ENCODE measurements at regions not wholly inside any gene's neighbourhood (a gene's known extent, or its start where the extent isn't known, plus 50 kb on each side); places are given as distances from the start of the nearest gene placed in this dataset.

DNA sequence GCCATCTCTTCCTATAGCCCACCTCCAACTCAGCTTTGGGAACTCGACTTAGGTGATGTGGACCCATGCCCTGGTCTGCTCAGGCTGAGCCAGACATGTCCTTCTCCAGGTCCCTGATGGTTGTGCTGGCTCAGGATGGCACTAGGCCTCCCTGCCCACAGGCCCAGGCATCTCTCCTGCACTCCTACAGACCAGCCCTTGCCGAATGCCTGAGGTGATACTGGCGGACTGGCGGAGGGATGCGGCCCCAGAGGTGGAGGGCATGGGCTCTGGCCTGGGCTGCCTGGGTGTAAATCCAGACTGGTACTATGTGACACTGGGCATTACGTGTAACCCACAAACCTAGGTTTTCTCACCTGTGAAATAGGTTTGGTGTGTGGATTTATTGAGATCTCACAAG is 352.8 kb downstream of the SHANK2 start:
- no peaks in the 10 kb centered on the region for H3K36me3 ChIP-seq (ENCODE audit: control insufficient read depth in 1 of 2, insufficient read depth in 2 of 2, low read length in 2 of 2)
- H3K9ac ChIP-seq (ENCODE audit: low read length), result no peak overlapping the region
- CTCF ChIA-PET, result no interaction called here
- no peaks in the 10 kb centered on the region for H3K4me1 ChIP-seq (ENCODE audit: control insufficient read depth in 1 of 2, insufficient read depth in 2 of 2, low read length in 2 of 2)
- H4K20me1 ChIP-seq (ENCODE audit: insufficient read depth), result no peaks in the 10 kb centered on the region
- TF ChIP-seq, protein P1, sequence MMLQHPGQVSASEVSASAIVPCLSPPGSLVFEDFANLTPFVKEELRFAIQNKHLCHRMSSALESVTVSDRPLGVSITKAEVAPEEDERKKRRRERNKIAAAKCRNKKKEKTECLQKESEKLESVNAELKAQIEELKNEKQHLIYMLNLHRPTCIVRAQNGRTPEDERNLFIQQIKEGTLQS (IDR thresholded peaks at IDR 0.05), result no peak
- TF ChIP-seq YY1 (IDR thresholded peaks at IDR 0.05; ENCODE audit: extremely low read depth, insufficient replicate concordance, low read depth, low read length) (no peak), ZFX (IDR thresholded peaks at IDR 0.05) (no peak), POLR2A (IDR thresholded peaks at IDR 0.05; ENCODE audit: borderline replicate concordance, extremely low read depth, insufficient read depth, insufficient read length) (no peak), ELF1 (IDR thresholded peaks at IDR 0.05; ENCODE audit: borderline replicate concordance, low read depth) (no peak), CEBPB (IDR thresholded peaks at IDR 0.05; ENCODE audit: low read depth) (no peak), ZNF274 (IDR thresholded peaks at IDR 0.05; ENCODE audit: low read depth, low read length) (no peak), SIN3A (IDR thresholded peaks at IDR 0.05; ENCODE audit: low read depth) (no peak), SP1 (IDR thresholded peaks at IDR 0.05; ENCODE audit: low read depth) (no peak), EZH2phosphoT487 (IDR thresholded peaks at IDR 0.05; ENCODE audit: borderline replicate concordance) (no peak)
- H3K27ac ChIP-seq (ENCODE audit: low read depth, low read length), result no peak overlapping the region
- H3K9me2 ChIP-seq (ENCODE audit: insufficient read depth), result no peaks in the 10 kb centered on the region
- H3K4me2 ChIP-seq (ENCODE audit: low read length), result no peak overlapping the region
- H2AFZ ChIP-seq (ENCODE audit: low read depth, low read length, poor library complexity, severe bottlenecking), result no peak overlapping the region
- no peaks in the 10 kb centered on the region for H3K79me2 ChIP-seq (ENCODE audit: insufficient read depth, low read length)
- H3K4me3 ChIP-seq (replicated peaks in 1 of 2; ENCODE audit: low read depth in 1 of 2, low read length in 2 of 2), result no peak overlapping the region
- no TSS peak for BruUV-seq (replicated peaks)
- intact Hi-C loops (cut with micrococcal nuclease), result no loop called here
- peaks cover 0 to 9% of the 10 kb centered on the region in 2 experiments; a peak in 1 of 4 replicates for H3K9me3 ChIP-seq (ENCODE audit: control insufficient read depth in 1 of 2, insufficient read depth in 1 of 2, low read depth in 1 of 2, low read length in 2 of 2)
- RAD21 ChIA-PET (ENCODE audit: low non-redundant PET in 1 of 2, low total read pairs in 2 of 2, uncharacterized antibody in 2 of 2, unreplicated experiment in 2 of 2), result no interaction called here
- no peaks in the 10 kb centered on the region for H3K27me3 ChIP-seq (ENCODE audit: insufficient read depth, low read length)
- POLR2A ChIA-PET, result no interaction called here
- DNase-seq (ENCODE audit: low read depth, low spot score), result no peak
- no peak for ATAC-seq

DNA sequence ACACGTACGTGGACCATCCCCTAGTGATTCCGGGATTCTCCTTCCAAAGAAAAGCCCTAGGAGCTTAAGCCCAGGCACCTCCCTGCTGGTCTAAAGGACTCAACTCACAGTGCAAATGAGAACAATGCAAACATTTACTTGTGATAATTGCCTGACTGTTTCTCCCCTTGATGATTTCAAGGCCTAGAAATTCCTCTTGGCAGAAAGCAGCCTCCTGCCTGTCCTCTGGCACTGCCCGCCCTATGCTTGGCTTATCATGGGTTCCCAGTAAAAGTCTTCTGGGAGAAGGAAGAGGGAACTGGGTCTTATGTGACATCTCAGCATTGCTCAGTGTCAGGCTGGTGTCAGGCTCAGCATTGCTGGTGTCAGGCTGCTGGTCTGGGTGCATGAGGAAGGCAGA is 351.8 kb downstream of the SHANK2 start:
- intact Hi-C loops (cut with micrococcal nuclease), result no loop called here
- ChIA-PET RAD21 (ENCODE audit: low non-redundant PET in 1 of 2, low total read pairs in 2 of 2, uncharacterized antibody in 2 of 2, unreplicated experiment in 2 of 2) (no interaction called here), POLR2A (no interaction called here), CTCF (no interaction called here)
- Histone ChIP-seq H3K79me2 (ENCODE audit: insufficient read depth, low read length) (no peaks in the 10 kb centered on the region), H3K4me1 (ENCODE audit: control insufficient read depth in 1 of 2, insufficient read depth in 2 of 2, low read length in 2 of 2) (no peaks in the 10 kb centered on the region), H3K4me2 (ENCODE audit: low read length) (no peak overlapping the region), H3K4me3 (replicated peaks in 1 of 2; ENCODE audit: low read depth in 1 of 2, low read length in 2 of 2) (no peak overlapping the region), H3K27me3 (ENCODE audit: insufficient read depth, low read length) (no peaks in the 10 kb centered on the region), H3K9ac (ENCODE audit: low read length) (no peak overlapping the region), H3K9me3 (ENCODE audit: control insufficient read depth in 1 of 2, insufficient read depth in 1 of 2, low read depth in 1 of 2, low read length in 2 of 2) (peaks cover 0 to 9% of the 10 kb centered on the region in 2 experiments; a peak in 1 of 4 replicates), H2AFZ (ENCODE audit: low read depth, low read length, poor library complexity, severe bottlenecking) (no peak overlapping the region), H4K20me1 (ENCODE audit: insufficient read depth) (no peaks in the 10 kb centered on the region), H3K9me2 (ENCODE audit: insufficient read depth) (no peaks in the 10 kb centered on the region), H3K27ac (ENCODE audit: low read depth, low read length) (no peak overlapping the region), H3K36me3 (ENCODE audit: control insufficient read depth in 1 of 2, insufficient read depth in 2 of 2, low read length in 2 of 2) (no peaks in the 10 kb centered on the region)
- no peak for TF ChIP-seq SP1 (IDR thresholded peaks at IDR 0.05; ENCODE audit: low read depth)
- TF ChIP-seq, protein P2, sequence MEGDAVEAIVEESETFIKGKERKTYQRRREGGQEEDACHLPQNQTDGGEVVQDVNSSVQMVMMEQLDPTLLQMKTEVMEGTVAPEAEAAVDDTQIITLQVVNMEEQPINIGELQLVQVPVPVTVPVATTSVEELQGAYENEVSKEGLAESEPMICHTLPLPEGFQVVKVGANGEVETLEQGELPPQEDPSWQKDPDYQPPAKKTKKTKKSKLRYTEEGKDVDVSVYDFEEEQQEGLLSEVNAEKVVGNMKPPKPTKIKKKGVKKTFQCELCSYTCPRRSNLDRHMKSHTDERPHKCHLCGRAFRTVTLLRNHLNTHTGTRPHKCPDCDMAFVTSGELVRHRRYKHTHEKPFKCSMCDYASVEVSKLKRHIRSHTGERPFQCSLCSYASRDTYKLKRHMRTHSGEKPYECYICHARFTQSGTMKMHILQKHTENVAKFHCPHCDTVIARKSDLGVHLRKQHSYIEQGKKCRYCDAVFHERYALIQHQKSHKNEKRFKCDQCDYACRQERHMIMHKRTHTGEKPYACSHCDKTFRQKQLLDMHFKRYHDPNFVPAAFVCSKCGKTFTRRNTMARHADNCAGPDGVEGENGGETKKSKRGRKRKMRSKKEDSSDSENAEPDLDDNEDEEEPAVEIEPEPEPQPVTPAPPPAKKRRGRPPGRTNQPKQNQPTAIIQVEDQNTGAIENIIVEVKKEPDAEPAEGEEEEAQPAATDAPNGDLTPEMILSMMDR (IDR thresholded peaks at IDR 0.05 in 2 of 3, conservative IDR thresholded peaks at IDR 0.05 in 1 of 3; ENCODE audit: borderline replicate concordance in 1 of 3, insufficient read depth in 1 of 3, low read depth in 2 of 3, low read length in 2 of 3), result no peak
- TF ChIP-seq SRF (IDR thresholded peaks at IDR 0.05; ENCODE audit: low read depth), result no peak
- TF ChIP-seq EZH2phosphoT487 (IDR thresholded peaks at IDR 0.05; ENCODE audit: borderline replicate concordance), result no peak
- TF ChIP-seq JUND (IDR thresholded peaks at IDR 0.05), result no peak
- TF ChIP-seq, protein P3, sequence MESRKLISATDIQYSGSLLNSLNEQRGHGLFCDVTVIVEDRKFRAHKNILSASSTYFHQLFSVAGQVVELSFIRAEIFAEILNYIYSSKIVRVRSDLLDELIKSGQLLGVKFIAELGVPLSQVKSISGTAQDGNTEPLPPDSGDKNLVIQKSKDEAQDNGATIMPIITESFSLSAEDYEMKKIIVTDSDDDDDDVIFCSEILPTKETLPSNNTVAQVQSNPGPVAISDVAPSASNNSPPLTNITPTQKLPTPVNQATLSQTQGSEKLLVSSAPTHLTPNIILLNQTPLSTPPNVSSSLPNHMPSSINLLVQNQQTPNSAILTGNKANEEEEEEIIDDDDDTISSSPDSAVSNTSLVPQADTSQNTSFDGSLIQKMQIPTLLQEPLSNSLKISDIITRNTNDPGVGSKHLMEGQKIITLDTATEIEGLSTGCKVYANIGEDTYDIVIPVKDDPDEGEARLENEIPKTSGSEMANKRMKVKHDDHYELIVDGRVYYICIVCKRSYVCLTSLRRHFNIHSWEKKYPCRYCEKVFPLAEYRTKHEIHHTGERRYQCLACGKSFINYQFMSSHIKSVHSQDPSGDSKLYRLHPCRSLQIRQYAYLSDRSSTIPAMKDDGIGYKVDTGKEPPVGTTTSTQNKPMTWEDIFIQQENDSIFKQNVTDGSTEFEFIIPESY (IDR thresholded peaks at IDR 0.05; ENCODE audit: extremely low read depth, insufficient replicate concordance, low read length), result no peak
- TF ChIP-seq CEBPB (IDR thresholded peaks at IDR 0.05; ENCODE audit: low read depth), result no peak
- no TSS peak for BruUV-seq (replicated peaks)
- DNase-seq (ENCODE audit: low read depth, low spot score) (no peak), ATAC-seq (no peak)
